HepG2 (cell line): ENCODE measurements at regions not wholly inside any gene's neighbourhood (a gene's known extent, or its start where the extent isn't known, plus 50 kb on each side); places are given as distances from the start of the nearest gene placed in this dataset.
A peak's percentile ranks its signal among the peaks of the same experiment; 100 is the strongest.

ENCODE experiments used
- DR1 ChIP-seq: sonication (generic); formaldehyde crosslinking; IDR thresholded peaks from 2 replicates; pipeline ENCODE4 v1.8.0; 2021; ENCODE audit warnings: mild to moderate bottlenecking, missing genetic modification reagents, inconsistent platforms
- EHMT2 ChIP-seq: fragments of 200-600 bp; sonication (generic); IDR thresholded peaks from 2 replicates; pipeline ENCODE4 v1.7.0; 2017; ENCODE audit warnings: antibody characterized with exemption, low read depth, low read length, borderline replicate concordance
- MIXL1 ChIP-seq: IDR thresholded peaks from 2 replicates; pipeline ENCODE4 v1.6.1; 2016
- MTA3 ChIP-seq: sonication (generic); formaldehyde crosslinking; IDR thresholded peaks from 2 replicates; pipeline ENCODE4 v1.4.0; 2020; ENCODE audit warnings: missing genetic modification reagents
- NCOA1 ChIP-seq: sonication (generic); formaldehyde crosslinking; IDR thresholded peaks from 2 replicates; pipeline ENCODE4 v1.9.0; 2021; ENCODE audit warnings: missing genetic modification reagents
- NR2F2 ChIP-seq: IDR thresholded peaks from 2 replicates; pipeline ENCODE4 v1.6.1; 2012; ENCODE audit warnings: low read depth, inconsistent platforms, borderline replicate concordance
- RARG ChIP-seq: sonication (generic); formaldehyde crosslinking; IDR thresholded peaks from 2 replicates; pipeline ENCODE4 v1.4.0; 2020; ENCODE audit warnings: low read depth, mild to moderate bottlenecking, missing genetic modification reagents
- SAFB2 ChIP-seq: sonication (generic); formaldehyde crosslinking; IDR thresholded peaks from 2 replicates; pipeline ENCODE4 v1.5.1; 2020; ENCODE audit warnings: missing genetic modification reagents, low read depth, mild to moderate bottlenecking, borderline replicate concordance
- SCMH1 ChIP-seq: sonication (generic); formaldehyde crosslinking; IDR thresholded peaks from 2 replicates; pipeline ENCODE4 v1.9.0; 2021; ENCODE audit warnings: missing genetic modification reagents, mild to moderate bottlenecking, borderline replicate concordance
- SP1 ChIP-seq, 2 experiments: fragments of 450-650 bp in 1 of 2; sonication (generic) in 1 of 2; formaldehyde crosslinking in 1 of 2; IDR thresholded peaks; 2 replicates each; pipeline versions ENCODE4 v1.4.0 to v1.6.1; 2016 to 2020; ENCODE audit warnings: missing genetic modification reagents in 1 of 2
- ZBTB38 ChIP-seq: sonication (generic); formaldehyde crosslinking; IDR thresholded peaks from 2 replicates; pipeline ENCODE4 v1.5.1; 2020; ENCODE audit warnings: mild to moderate bottlenecking, missing genetic modification reagents
- ZFP91 ChIP-seq: sonication (generic); formaldehyde crosslinking; IDR thresholded peaks from 2 replicates; pipeline ENCODE4 v1.9.0; 2022; ENCODE audit warnings: missing genetic modification reagents, mild to moderate bottlenecking, borderline replicate concordance
- ZMYM4 ChIP-seq: sonication (generic); formaldehyde crosslinking; IDR thresholded peaks from 2 replicates; pipeline ENCODE4 v1.8.1; 2023; ENCODE audit warnings: mild to moderate bottlenecking, missing genetic modification reagents
- ZNF24 ChIP-seq: fragments of 450-650 bp; IDR thresholded peaks from 2 replicates; pipeline ENCODE4 v1.6.1; 2017; ENCODE audit warnings: antibody characterized with exemption, mild to moderate bottlenecking
- ZNF430 ChIP-seq: sonication (generic); formaldehyde crosslinking; IDR thresholded peaks from 2 replicates; pipeline ENCODE4 v1.9.0; 2021; ENCODE audit warnings: mild to moderate bottlenecking, missing genetic modification reagents
- ZNF431 ChIP-seq: sonication (generic); formaldehyde crosslinking; IDR thresholded peaks from 2 replicates; pipeline ENCODE4 v1.9.0; 2022; ENCODE audit warnings: missing genetic modification reagents, low read depth, mild to moderate bottlenecking, borderline replicate concordance
- ZNF569 ChIP-seq: sonication (generic); formaldehyde crosslinking; IDR thresholded peaks from 2 replicates; pipeline ENCODE4 v1.5.0; 2020; ENCODE audit warnings: mild to moderate bottlenecking, missing genetic modification reagents, moderate library complexity, borderline replicate concordance
- ZNF883 ChIP-seq: sonication (generic); formaldehyde crosslinking; IDR thresholded peaks from 2 replicates; pipeline ENCODE4 v1.5.1; 2020; ENCODE audit warnings: mild to moderate bottlenecking, missing genetic modification reagents; ENCODE audit errors: not compliant biosample characterization
- TF ChIP-seq, protein P1 (sequence below): sonication (generic); formaldehyde crosslinking; IDR thresholded peaks from 2 replicates; pipeline ENCODE4 v1.4.0; 2020; ENCODE audit warnings: mild to moderate bottlenecking, missing genetic modification reagents
- TF ChIP-seq, protein P2 (sequence below): IDR thresholded peaks from 2 replicates; pipeline ENCODE4 v1.6.1; 2016; ENCODE audit warnings: mild to moderate bottlenecking, missing biosample characterization, missing genetic modification reagents

GRCh38 chr20:23188377-23189169, 102.4 kb upstream of the CD93 start (continued):
- TF ChIP-seq ZMYM4, result no peak
- TF ChIP-seq, protein P1, sequence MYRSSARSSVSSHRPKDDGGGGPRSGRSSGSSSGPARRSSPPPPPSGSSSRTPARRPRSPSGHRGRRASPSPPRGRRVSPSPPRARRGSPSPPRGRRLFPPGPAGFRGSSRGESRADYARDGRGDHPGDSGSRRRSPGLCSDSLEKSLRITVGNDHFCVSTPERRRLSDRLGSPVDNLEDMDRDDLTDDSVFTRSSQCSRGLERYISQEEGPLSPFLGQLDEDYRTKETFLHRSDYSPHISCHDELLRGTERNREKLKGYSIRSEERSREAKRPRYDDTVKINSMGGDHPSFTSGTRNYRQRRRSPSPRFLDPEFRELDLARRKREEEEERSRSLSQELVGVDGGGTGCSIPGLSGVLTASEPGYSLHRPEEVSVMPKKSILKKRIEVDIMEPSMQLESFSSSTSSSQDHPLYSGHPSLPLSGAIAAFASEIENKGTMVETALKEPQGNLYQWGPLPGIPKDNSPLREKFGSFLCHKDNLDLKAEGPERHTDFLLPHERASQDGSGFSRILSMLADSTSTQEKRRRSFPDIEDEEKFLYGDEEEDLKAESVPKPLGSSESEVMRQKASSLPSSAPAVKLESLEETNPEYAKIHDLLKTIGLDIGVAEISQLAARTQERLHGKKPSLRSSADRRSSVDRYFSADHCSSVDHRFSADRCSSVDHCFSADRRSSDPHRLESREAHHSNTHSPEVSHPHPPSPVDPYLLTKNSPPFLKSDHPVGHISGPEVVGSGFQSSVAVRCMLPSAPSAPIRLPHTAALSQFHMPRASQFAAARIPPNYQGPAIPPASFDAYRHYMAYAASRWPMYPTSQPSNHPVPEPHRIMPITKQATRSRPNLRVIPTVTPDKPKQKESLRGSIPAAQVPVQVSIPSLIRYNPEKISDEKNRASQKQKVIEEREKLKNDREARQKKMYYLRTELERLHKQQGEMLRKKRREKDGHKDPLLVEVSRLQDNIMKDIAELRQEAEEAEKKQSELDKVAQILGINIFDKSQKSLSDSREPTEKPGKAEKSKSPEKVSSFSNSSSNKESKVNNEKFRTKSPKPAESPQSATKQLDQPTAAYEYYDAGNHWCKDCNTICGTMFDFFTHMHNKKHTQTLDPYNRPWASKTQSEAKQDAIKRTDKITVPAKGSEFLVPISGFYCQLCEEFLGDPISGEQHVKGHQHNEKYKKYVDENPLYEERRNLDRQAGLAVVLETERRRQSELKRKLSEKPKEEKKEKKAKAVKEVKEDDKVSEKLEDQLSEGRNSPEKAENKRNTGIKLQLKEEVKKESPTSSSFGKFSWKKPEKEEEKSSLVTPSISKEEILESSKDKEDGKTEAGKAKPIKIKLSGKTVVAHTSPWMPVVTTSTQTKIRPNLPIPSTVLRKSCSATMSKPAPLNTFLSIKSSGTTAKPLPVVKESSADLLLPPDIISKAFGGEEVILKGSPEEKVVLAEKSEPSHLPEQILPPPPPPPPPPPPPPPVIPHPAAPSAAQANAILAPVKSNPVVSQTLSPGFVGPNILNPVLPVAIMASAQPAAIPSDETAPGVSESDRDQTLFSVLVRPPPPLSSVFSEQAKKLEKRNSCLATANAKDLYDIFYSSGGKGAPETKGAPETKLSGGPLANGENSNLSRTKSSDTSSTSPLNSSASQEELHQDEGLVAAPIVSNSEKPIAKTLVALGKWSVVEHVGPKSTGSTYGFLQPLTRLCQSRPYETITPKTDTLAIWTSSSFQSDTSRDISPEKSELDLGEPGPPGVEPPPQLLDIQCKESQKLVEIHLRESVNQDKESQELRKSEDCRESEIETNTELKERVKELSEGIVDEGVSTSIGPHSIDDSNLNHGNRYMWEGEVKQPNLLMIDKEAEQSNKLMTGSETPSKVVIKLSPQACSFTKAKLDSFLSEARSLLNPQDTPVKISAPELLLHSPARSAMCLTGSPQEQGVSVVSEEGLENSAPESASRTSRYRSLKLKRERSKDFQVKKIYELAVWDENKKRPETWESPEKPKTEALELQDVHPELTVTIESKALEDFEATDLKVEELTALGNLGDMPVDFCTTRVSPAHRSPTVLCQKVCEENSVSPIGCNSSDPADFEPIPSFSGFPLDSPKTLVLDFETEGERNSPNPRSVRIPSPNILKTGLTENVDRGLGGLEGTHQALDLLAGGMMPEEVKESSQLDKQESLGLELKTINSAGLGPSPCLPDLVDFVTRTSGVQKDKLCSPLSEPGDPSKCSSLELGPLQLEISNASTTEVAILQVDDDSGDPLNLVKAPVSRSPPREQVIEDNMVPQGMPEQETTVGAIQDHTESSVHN (CRISPR knock-in tag), result peak; percentile 29; the same call in 1 of the 2 replicates
- no peak for TF ChIP-seq ZNF431 (CRISPR knock-in tag)
- TF ChIP-seq, protein P2, sequence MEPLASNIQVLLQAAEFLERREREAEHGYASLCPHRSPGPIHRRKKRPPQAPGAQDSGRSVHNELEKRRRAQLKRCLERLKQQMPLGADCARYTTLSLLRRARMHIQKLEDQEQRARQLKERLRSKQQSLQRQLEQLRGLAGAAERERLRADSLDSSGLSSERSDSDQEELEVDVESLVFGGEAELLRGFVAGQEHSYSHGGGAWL (CRISPR knock-in tag), result no peak
- TF ChIP-seq ZBTB38 (CRISPR knock-in tag), result no peak
- no peak for TF ChIP-seq ZNF430 (CRISPR knock-in tag)
- 0 out of 2 replicates have a peak, but pooled peaks have one; percentile 4 for TF ChIP-seq SP1 (IDR thresholded peaks at IDR 0.05)
- TF ChIP-seq SP1 (CRISPR knock-in tag; IDR thresholded peaks at IDR 0.05), result no peak
- no peak for TF ChIP-seq EHMT2
- TF ChIP-seq SCMH1 (CRISPR knock-in tag), result 0 out of 2 replicates have a peak, but pooled peaks have one; percentile 15
- no peak for TF ChIP-seq SAFB2 (CRISPR knock-in tag)
- TF ChIP-seq ZNF883 (CRISPR knock-in tag), result no peak
- no peak for TF ChIP-seq ZNF24
- no peak for TF ChIP-seq MTA3
- no peak for TF ChIP-seq ZFP91 (CRISPR knock-in tag)
- no peak for TF ChIP-seq MIXL1 (CRISPR knock-in tag)
- no peak for TF ChIP-seq NCOA1 (CRISPR knock-in tag)
- TF ChIP-seq RARG, result no peak
- no peak for TF ChIP-seq NR2F2
- no peak for TF ChIP-seq ZNF569
- TF ChIP-seq DR1 (CRISPR knock-in tag), result no peak
